DMS 273 (cell line): ENCODE measurements at regions not wholly inside any gene's neighbourhood (a gene's known extent, or its start where the extent isn't known, plus 50 kb on each side); places are given as distances from the start of the nearest gene placed in this dataset.
"Not testable (repeated sequence)": the region's sequence is repeated elsewhere in the genome, so short reads cannot be mapped to it uniquely, and the experiment has no call there.

ENCODE experiments used
- DNase-seq: peaks from one replicate; lab custom pipeline; 2025; ENCODE audit not compliant: unreplicated experiment; lab: John Stamatoyannopoulos, UW

DNA sequence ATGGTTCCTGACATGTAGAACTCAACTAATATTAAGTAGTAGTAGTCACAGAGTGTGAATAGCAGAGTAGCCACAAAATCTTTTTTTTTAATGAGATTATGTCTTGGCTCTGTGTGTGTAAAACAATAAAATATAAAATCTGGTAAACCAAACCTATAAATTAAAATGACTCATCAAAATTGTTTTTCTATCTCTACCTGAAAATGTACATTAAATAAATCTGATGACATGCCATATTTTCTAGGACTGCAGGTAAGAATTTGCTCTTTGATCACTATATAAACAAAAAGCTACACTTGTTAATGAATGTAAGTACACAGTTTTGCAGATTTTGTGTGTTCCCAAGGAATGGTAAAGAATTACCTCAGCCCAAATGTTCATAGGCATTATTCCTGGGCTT is 1231.5 kb downstream of the JRKL start:
- no peak for DNase-seq

DNA sequence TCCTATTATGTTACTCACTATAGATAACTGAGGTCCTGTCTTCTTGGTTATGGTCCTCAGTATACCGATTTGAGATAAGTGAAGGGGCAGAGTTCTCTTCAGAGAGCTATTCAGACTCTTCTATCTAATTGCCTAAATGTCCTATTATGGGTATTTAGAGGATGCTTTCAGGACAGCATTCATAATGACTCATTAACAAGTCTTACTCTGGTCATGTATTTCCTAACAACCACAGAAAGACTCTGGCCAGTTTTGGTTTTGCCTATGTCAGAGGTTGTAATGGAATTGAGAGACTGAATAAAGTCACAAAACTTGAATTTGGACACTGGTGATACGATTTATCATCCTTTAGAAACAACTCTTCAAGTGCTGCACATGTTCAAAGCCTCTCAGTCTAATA is 1233.0 kb downstream of the JRKL start:
- no peak for DNase-seq

DNA sequence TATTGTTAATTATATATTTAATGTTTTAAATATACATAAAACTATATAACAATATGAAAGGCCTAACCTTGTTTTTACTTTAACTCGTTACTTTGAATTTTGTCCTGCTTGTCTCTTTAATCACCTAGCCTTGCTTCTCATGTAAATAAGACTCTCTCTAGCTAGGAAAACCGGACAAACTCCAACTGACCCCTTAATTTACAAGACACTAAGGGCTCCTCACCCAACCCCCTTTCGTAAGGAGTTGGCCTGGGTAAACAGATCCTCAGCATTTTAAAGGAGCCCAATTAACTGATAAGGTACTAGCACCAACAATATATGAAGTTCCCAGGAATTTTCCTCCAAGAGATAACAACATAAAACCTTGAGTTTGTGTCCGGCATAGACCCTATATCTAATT is 1246.9 kb downstream of the JRKL start:
- not testable (repeated sequence) for DNase-seq

DNA sequence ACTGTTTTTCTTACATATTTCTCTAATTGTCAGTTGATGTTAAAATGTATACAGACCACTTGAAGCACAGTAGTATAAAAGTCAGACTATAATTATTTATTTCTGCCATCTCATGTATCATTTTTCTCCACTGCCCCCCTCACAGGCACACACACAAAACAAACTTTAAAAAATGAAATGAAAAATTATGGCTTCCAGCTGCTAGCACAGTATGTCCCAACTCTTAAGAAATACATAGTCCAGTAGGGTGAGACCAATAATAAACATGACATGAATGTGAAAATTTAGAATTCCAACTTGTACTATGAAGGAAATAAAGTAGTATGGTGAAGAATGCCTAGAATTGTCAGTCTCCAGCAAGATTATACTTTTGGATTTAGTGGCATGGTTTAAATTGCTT is 1247.9 kb downstream of the JRKL start:
- no peak for DNase-seq

DNA sequence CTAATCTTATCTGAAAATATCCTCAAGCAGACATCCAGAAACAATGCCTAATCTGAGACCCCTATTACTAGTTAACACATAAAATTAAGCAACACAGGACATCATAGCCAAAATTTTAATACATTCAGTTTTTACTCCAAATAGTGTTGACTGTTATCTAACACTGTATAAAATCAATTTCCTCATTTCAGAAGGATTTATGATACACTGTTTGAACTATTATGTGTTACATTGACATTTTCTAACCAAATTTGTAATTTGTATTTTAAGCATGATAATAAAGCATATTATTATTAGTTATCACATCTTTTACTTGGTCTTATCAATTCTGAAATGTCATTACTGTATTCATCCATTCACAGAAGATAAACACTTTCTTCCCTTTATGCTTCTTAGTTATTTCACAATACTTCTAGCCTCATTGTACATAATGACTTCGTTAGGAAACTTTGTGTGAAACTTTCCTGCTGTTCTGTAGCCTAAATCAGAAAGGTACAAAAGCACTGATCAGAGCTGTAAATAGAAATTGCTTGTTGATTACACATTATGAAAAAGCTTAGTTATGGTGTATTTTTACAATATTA is 1248.9 kb downstream of the JRKL start:
- no peak for DNase-seq

DNA sequence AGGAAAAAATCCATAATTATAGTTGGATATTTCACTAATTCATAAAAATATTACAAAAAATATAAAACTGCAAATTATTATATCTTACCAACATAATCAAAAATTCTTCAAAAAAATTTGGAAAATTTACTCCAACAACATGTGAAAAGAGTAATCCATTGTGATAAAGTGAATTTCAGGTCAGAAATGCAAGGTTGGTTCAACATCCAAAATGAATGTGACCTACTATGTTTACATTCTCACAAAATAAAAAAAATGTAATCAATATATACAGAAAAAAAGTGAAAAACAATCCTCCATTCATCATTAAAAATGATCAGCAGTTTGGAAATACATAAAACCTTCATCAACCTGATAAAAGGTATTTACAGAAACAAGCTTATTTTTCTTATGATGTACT is 1252.2 kb downstream of the JRKL start:
- DNase-seq: no peak

DNA sequence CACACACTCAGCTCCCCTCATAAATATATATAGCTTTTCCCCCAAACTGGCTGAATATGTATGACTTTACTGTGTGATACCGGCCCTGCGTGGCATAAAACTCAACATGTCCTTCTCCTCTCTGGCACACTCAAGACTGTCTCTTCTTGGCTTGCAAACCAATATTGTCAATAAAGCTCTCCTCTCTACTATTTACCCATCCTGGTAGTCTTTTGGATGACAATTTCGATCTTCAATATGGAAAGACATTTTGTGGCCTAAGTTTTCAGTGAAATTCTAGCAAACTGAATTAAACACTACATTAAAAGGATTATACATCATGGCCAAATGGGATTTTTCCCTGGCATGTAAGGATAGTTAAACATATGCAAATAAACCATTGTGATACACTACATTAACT is 1255.9 kb downstream of the JRKL start:
- no peak for DNase-seq

DNA sequence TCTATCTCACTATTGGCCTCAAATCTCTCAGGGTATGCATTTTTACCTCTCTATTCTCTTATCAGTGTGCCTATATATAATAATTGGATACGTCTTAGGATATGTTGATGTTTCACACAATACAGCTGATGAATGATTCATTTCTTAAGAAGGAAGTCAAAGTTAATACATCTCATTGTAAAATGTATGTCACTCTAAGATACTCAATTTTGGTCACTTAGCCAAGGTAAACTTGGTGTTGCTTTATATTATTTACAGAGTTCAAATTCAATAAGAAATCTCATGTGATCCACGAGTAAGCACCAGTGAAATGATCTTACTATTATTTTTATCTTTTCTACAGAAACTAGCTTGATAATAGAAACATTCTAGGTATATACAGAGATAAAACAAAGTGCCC is 1266.5 kb downstream of the JRKL start:
- DNase-seq: no peak

DNA sequence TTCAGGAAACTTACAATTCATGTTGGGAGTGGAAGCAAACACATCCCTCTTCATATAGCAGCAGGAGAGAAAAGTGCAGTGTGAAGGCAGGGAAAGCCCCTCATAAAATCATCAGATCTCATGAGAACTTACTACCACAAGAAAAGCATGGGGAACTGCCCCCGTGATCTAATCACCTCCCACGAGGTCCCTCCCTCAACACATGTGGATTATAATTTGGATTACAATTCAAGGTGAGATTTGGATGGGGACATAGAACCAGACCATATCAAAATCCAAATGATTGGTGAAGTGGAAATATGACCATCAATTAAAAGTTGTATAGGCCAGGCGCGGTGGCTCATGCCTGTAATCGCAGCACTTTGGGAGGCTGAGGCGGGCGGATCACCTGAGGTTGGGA is 1268.0 kb downstream of the JRKL start:
- no peak for DNase-seq

DNA sequence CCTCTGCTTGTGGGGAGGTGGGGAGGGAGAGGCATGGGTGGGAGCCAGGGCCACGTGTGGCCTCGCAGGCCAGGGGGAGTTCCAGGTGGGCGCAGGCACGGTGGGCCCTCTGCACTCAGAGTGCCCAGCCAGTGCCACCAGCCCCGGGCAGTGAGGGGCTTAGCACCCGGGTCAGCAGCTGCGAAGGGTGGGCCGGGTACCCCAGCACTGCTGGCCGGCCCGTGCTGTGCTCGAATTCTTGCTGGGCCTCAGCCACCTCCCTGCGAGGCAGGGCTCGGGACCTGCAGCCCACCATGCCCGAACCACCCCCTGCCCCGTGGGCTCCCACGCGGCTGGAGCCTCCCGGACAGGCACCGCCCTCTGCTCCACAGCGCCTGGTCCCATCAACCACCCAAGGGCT is 1277.2 kb downstream of the JRKL start:
- no peak for DNase-seq

DNA sequence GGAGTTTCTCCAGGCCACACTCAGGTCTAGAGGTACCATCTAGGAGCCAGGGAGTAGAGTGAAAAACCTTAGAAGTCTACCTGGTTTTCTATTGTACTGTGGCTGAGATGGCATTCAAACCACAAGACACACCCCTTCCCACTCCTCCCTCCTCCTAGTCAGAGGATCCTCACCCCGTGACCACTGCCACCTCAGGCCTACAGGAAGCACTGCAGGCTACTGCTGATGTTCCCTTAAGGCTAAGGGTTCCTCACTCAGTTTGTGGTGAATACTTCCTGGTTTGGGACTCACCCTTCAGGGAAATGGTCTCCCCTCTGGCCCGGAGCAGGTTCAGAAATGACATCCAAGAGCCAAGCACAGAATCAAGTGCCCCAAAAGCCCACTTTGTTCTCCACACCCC is 1293.9 kb downstream of the JRKL start:
- DNase-seq: peak; percentile 5

DNA sequence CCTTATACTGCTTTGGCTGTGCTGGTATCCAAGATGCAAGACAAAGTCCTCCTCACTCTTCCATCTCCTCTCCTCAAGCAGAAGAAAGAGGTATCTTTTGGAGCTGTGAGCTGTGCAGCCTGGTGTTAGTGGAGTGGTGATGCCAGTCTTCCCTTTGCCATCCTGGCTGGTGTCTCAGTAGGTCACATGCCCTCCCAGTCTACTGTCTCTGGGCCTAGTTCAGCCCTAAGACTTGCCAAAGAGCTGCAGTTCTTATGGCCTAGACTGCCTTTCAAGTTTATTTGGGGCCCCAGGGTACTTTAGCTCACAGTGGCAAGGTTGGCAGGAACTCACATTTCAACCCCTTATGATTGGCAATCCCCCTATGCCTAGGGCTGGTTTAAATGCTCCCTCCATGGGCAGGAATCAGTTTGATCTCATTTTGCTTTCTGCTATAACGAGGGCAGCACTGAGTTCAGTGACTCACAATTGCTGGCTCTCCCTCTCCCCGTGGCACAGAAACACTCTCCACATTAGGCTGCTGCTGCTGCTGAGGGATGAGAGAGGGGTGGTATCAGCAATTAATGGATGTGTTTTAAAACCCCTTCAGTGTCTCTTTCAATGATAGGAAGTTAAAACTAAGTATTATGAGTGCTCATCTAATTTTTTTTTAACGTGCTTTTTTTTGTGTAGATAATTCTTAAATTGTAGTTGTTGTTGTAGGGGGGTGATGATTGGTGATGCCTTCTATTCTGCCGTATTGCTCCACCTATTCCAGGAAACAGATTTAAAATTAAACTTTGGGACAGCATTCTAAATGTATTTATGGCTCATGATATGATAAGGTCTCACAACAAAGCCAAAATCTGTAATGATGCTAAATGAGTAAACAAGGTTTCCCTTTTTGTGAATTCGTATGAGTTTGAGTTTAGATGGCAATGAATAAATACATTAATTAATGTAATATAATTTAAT is 1295.0 kb downstream of the JRKL start:
- DNase-seq: no peak

DNA sequence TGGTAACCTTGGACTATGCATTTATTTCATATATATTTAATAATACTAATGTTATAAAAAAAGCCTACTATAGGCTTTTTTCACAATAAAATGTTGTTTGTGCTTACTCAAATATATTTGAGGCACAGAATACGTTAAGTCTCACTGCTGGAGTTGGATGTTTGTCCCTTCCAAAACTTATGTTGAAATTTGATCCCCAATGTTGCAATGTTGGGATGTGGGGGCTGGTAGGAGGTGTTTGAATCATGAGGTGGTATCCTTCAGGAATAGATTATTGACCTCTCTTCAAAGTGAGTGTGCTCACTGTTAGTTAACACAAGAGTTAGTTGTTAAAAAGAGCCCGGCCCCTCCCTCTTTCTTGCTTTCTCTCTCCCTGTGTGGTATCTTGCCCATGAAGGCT is 1295.9 kb downstream of the JRKL start:
- no peak for DNase-seq

DNA sequence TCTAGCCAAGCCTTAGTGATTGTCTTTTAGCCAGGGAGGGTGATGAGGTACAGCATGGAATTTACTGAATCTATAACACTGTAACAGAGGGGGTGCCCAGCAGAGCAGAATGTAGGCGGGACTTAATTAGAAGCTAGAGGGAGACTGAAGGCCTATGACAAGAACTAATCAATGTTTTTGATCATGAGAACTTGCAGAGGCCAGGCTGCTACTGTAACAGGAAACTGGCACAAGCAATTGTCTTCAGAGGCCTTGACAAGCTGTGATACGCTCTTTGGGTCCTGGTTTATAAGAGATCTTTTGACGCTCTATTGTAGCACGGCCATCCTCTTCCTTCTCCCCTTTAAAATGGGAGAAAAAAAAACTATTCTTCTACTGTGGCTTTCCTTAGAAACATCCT is 1297.3 kb downstream of the JRKL start:
- no peak for DNase-seq

DNA sequence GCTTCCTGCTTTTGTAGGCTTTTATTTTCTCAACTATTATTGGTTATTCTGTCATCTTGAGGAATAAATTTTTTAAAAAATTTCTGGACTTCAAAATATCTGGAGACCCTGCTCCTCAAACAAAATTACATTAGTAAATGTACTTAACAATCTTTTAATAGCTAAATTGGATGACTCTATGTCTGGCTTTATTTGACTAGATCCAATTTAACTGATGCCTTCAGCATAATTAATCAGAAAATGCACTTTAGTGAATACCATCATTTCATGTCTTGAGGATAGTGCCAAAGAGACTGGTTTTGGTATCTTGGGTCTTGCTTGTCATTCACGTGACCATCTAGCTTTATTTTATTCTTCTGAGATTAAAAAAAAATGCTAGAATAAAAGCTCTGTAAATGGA is 1301.2 kb downstream of the JRKL start:
- DNase-seq: no peak

DNA sequence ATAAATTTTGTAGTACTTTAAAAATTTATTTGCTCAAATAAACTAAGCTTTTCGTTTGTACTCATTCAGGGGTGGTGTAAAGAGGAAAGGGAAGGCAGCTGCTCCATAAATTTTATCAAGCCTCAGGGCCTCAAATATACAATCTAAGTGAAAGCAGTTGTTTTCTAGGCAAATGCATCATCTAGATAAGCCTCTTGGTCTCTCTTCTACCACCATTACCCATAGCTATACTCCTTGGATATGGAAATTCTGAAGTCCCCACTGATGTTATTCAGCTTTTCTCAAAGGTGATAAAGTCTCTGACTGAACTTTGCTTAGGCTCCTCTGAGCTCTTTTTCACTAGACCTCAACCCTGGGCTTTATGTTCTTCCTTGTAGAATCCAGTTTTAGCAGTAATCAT is 1313.1 kb downstream of the JRKL start:
- peak; percentile 26 for DNase-seq

DNA sequence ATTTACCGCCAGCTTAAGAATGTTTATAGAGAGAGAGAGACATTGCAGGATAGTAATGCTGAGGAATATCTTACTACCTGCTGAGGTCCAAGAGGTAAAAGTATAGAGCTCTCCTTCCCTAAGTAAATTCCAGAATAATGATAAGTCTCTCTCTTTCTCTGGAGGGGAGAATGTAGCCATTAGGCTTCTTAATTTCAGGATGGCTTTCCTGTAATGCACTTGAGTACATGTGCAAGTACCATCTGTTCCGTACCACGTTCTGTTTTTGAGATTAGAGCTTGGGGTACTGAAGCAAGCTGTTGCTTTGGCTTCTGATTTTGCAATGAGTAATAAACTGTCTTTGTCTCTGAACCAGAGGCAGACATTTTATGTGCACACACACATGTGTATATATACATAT is 1314.0 kb downstream of the JRKL start:
- DNase-seq: peak; percentile 91

DNA sequence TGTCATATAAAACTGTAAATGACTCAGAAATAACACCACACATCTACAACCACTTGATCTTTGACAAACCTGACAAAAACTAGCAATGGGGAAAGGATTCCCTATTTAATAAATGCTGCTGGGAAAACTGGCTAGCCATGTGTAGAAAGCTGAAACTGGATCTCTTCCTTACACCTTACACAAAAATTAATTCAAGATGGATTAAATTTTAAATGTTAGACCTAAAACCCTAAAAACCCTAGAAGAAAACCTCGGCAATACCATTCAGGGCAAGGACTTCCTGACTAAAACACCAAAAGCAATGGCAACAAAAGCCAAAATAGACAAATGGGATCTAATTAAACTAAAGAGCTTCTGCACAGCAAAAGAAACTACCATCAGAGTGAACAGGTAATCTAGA is 1315.3 kb upstream of the CNTN5 start:
- peak; percentile 75 for DNase-seq

DNA sequence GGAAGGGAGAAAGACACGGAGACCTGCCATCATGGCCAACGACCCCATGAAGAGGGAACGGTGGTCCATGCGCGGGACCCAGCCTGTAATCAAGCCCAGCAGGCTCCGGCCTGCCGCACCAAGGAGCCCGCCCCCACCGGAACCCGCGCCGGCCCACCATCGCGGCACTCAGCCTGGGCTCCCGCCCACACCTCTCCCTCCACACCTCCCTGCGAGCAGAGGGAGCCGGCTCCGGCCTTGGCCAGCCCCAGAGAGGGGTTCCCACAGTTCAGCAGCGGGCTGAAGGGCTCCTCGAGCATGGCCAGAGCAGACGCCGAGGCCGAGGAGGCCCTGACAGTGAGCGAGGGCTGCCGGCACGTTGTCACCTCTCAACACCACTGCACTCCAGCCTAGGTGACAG is 1302.8 kb upstream of the CNTN5 start:
- no peak for DNase-seq

DNA sequence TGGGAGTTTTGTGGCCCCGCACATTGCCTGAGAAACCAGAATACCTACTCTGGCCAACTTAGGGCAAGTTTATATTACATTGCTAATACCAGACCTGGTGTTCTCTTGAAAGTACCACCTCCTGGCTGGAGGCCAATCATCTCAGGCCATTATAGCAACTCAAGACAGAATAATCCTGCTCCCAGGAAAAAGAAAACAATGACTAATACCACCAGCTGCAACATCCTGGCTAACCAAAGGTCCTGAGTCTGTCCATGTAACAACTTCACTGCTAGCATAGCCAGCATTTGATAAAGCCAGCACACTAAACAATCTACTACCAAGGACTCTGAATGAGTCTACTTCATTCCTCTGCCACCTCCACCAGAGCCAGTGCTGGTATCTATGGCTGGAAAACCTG is 1298.7 kb upstream of the CNTN5 start:
- peak; percentile 52 for DNase-seq

DNA sequence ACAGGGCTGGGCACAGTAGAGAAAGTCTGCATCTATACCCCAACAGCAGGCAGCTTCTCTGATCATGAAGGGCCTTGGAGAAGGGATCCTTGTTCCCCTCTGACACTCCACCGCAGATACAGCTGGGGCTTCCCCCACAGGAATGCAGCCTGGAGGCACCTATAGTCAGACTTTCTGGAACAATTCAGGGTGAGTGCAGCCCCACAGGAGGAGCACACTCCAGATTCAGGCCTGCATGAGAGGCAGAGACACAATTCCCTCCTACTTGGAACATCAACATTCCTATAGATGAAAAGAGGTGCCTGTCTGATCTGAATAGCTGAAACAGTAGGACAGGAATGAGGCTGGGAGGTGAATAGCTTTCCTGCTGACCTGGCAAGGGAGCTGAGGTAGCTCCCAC is 1298.0 kb upstream of the CNTN5 start:
- no peak for DNase-seq

DNA sequence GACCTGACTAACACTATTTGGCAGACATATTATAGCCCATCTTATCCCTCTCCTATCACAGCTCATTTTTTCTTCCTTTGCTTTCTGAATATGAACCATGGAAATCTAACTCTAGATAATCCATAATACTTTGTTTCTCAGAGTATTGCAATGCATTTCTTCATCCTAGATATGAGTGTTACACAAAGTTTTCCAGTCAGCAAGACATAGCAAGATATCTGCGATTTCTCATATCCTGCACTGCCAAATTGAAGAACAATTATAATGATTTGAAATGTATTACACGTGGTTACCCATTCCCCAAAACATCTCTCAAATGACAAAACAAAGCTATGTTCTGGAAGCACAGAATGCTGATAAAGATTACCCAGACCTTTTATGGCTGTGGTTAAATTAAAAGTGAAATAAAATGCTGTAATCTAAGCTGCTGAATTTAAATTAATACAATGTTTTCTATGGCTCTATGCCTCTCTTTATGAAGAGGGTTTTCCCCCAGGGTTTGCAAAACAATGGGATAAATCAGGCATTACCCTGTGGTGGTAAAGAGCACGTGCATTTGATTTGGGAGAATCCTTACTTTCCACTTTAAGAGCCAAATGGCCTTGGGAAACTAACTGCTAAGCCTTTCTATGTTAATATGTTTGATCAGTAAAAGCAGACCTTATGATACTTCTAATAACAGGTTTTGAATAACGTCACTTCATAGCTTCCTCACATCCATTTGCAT is 1291.0 kb upstream of the CNTN5 start:
- no peak for DNase-seq
